ENCODE measurements at regions not wholly inside any gene's neighbourhood (a gene's known extent, or its start where the extent isn't known, plus 50 kb on each side); places are given as distances from the start of the nearest gene placed in this dataset.

- peaks cover 24% of the 10 kb centered on the region for H3K27me3 ChIP-seq (ENCODE audit: control insufficient read depth, insufficient read depth, low read length)
- no peak for DNase-seq (ENCODE audit: low read depth, low spot score)
- no TSS peak for BruUV-seq (replicated peaks)
- intact Hi-C loops (cut with micrococcal nuclease; ENCODE audit: unreplicated experiment) (no loop called here), in situ Hi-C loops (cut with HindIII; ENCODE audit: low pct_unique_long_range_greater_than_20kb, low sequenced_read_pairs) (no loop called here)
- no peaks in the 10 kb centered on the region for H3K36me3 ChIP-seq (ENCODE audit: control insufficient read depth, insufficient read depth, low read length)
- POLR2A ChIA-PET = interaction anchor here (0.6 kb wide), 2 partner anchors 13 to 21 kb away, joined by 3 read pairs; no protein-coding TSS in a partner anchor
- H3K4me3 ChIP-seq (ENCODE audit: low read depth in 2 of 2, low read length in 2 of 2) = no peak overlapping the region
- ATAC-seq = no peak
- CTCF ChIA-PET = no interaction called here
- no peaks in the 10 kb centered on the region for H3K9me3 ChIP-seq (ENCODE audit: control insufficient read depth, insufficient read depth, low read depth, low read length)
- TF ChIP-seq SIN3A (IDR thresholded peaks at IDR 0.05; ENCODE audit: borderline replicate concordance, insufficient read depth, low read depth, low read length) = no peak
- no peak for TF ChIP-seq POLR2AphosphoS5 (IDR thresholded peaks at IDR 0.05; ENCODE audit: low read depth, low read length)
- TF ChIP-seq CTCF (IDR thresholded peaks at IDR 0.05) = no peak
- TF ChIP-seq, protein P1, sequence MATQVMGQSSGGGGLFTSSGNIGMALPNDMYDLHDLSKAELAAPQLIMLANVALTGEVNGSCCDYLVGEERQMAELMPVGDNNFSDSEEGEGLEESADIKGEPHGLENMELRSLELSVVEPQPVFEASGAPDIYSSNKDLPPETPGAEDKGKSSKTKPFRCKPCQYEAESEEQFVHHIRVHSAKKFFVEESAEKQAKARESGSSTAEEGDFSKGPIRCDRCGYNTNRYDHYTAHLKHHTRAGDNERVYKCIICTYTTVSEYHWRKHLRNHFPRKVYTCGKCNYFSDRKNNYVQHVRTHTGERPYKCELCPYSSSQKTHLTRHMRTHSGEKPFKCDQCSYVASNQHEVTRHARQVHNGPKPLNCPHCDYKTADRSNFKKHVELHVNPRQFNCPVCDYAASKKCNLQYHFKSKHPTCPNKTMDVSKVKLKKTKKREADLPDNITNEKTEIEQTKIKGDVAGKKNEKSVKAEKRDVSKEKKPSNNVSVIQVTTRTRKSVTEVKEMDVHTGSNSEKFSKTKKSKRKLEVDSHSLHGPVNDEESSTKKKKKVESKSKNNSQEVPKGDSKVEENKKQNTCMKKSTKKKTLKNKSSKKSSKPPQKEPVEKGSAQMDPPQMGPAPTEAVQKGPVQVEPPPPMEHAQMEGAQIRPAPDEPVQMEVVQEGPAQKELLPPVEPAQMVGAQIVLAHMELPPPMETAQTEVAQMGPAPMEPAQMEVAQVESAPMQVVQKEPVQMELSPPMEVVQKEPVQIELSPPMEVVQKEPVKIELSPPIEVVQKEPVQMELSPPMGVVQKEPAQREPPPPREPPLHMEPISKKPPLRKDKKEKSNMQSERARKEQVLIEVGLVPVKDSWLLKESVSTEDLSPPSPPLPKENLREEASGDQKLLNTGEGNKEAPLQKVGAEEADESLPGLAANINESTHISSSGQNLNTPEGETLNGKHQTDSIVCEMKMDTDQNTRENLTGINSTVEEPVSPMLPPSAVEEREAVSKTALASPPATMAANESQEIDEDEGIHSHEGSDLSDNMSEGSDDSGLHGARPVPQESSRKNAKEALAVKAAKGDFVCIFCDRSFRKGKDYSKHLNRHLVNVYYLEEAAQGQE (IDR thresholded peaks at IDR 0.05; ENCODE audit: insufficient read depth in 1 of 2, low read depth in 2 of 2, low read length in 1 of 2) = no peak
- TF ChIP-seq TCF7L2 (IDR thresholded peaks at IDR 0.05; ENCODE audit: low read depth, low read length) = no peak
- H3K4me1 ChIP-seq (ENCODE audit: control insufficient read depth, insufficient read depth, low read length) = no peaks in the 10 kb centered on the region
- H3K27ac ChIP-seq (ENCODE audit: low read length) = no peak overlapping the region
Measured at GRCh38 chr6:165822501-165822900, 159.5 kb upstream of the PDE10A start.

DNA sequence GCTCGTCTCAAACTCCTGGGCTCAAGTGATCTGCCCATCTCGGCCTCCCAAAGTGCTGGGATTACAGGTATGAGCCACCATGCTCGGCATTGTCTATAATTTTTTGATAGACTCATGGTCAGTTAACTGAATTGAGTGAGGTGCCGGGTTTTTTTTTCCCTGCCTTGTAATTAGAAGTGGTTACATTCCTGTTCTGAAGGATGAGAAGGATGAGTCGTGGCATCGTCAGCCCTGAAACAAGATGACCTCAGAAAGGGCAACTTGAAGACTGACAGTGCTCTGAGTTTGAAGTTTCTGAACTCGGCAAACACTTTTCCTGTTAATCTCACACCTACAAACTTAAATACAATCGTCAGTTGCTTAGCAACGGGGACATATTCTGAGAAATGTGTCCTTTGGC, 158.7 kb upstream of the PDE10A start:
- no TSS peak for BruUV-seq (replicated peaks)
- intact Hi-C loops (cut with micrococcal nuclease; ENCODE audit: unreplicated experiment) = no loop called here
- Histone ChIP-seq H3K36me3 (ENCODE audit: control insufficient read depth, insufficient read depth, low read length) (no peaks in the 10 kb centered on the region), H3K4me1 (ENCODE audit: control insufficient read depth, insufficient read depth, low read length) (no peaks in the 10 kb centered on the region), H3K9me3 (ENCODE audit: control insufficient read depth, insufficient read depth, low read depth, low read length) (no peaks in the 10 kb centered on the region), H3K4me3 (ENCODE audit: low read depth in 2 of 2, low read length in 2 of 2) (no peak overlapping the region), H3K27me3 (ENCODE audit: control insufficient read depth, insufficient read depth, low read length) (peaks cover 24% of the 10 kb centered on the region), H3K27ac (ENCODE audit: low read length) (no peak overlapping the region)
- TF ChIP-seq POLR2AphosphoS5 (IDR thresholded peaks at IDR 0.05; ENCODE audit: low read depth, low read length) = no peak
- TF ChIP-seq, protein P1 (IDR thresholded peaks at IDR 0.05; ENCODE audit: insufficient read depth in 1 of 2, low read depth in 2 of 2, low read length in 1 of 2) = no peak
- no peak for TF ChIP-seq TCF7L2 (IDR thresholded peaks at IDR 0.05; ENCODE audit: low read depth, low read length)
- TF ChIP-seq SIN3A (IDR thresholded peaks at IDR 0.05; ENCODE audit: borderline replicate concordance, insufficient read depth, low read depth, low read length) = no peak
- no peak for TF ChIP-seq CTCF (IDR thresholded peaks at IDR 0.05)
- ChIA-PET CTCF (no interaction called here), POLR2A (interaction anchor here (0.6 kb wide), 1 partner anchor 13 kb away, joined by 3 read pairs; no protein-coding TSS in a partner anchor)
- ATAC-seq (no peak), DNase-seq (ENCODE audit: low read depth, low spot score) (no peak)
- in situ Hi-C loops (cut with HindIII; ENCODE audit: low pct_unique_long_range_greater_than_20kb, low sequenced_read_pairs) = no loop called here

Data from Panc1 (cell line).